ENCODE measurements at regions not wholly inside any gene's neighbourhood (a gene's known extent, or its start where the extent isn't known, plus 50 kb on each side); places are given as distances from the start of the nearest gene placed in this dataset.

DNA sequence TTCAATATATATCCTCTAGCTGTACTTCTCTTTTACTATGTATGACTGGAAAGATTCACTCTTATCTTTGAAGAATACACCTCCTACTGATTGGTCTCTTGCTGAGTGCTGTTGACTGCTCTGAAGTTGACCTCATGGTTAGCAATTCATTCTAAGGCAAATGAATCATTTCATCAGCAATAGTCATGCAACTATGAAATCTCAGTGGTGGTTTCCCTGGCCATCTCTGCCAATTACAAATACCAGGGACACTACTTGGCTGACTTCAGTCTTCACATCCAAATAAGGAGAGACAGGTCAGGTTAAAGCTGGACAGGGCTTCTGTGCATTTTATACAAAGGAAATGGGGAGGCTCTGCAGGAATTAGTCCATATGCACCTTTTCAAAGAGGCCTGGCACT is 333.5 kb upstream of the ACTBL2 start:
- no peaks in the 10 kb centered on the region for H3K36me3 Mint-ChIP-seq
- no peak overlapping the region for H3K4me3 Mint-ChIP-seq
- peaks cover 0 to 5% (median 0%) of the 10 kb centered on the region in 3 donors for H3K9me3 Mint-ChIP-seq
- no peaks in the 10 kb centered on the region for H3K27me3 ChIP-seq (replicated peaks in 1 of 2; ENCODE audit: control insufficient read depth in 2 of 2, extremely low read depth in 1 of 2, insufficient read depth in 2 of 2, low read length in 1 of 2)
- DNase-seq (no peak), ATAC-seq (replicated peaks in 1 of 4) (no peak)
- H3K27ac ChIP-seq (ENCODE audit: low read length): no peak overlapping the region
- no peak overlapping the region for H3K27ac Mint-ChIP-seq
- no peaks in the 10 kb centered on the region for H3K36me3 ChIP-seq (ENCODE audit: control insufficient read depth in 2 of 2, extremely low read depth in 1 of 2, insufficient read depth in 1 of 2, low read length in 1 of 2)
- no peaks in the 10 kb centered on the region for H3K27me3 Mint-ChIP-seq
- no peaks in the 10 kb centered on the region for H3K4me1 ChIP-seq (ENCODE audit: control insufficient read depth in 1 of 2, extremely low read depth in 1 of 2, insufficient read depth in 2 of 2, low read length in 2 of 2)
- CTCF ChIA-PET: no interaction called here
- POLR2A ChIA-PET: interaction anchor here in 1 of 2 donors (0.5 kb wide), 1 partner anchor 671 kb away, joined by 4 read pairs; no protein-coding TSS in a partner anchor
- no peaks in the 10 kb centered on the region for H3K4me1 Mint-ChIP-seq
- H3K9me3 ChIP-seq: no peaks in the 10 kb centered on the region
- H3K4me3 ChIP-seq (ENCODE audit: control insufficient read depth in 1 of 2, extremely low read depth in 1 of 2, low read length in 1 of 2): no peak overlapping the region

DNA sequence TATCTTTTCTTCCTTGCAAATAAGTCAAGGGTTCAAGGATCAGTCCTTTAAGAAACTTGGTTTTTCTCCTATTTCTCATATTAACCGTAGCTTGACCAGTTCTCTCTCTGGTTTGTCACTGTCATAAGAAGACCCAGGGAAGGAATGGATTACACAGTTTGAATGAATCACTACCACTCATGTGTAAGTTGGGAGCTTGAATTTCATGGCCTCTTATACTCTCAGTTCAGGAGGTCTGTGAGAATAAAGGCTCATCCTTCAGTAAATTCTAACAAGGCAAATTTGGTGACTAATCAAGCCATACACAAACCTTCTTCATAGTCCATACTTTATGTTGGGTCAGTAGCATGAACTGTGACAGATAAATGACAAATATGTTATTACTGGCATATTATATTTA is 323.1 kb upstream of the ACTBL2 start:
- H3K27me3 Mint-ChIP-seq: peaks cover 0 to 2% of the 10 kb centered on the region in 2 donors
- no peaks in the 10 kb centered on the region for H3K4me1 Mint-ChIP-seq
- H3K36me3 ChIP-seq (ENCODE audit: control insufficient read depth in 2 of 2, extremely low read depth in 1 of 2, insufficient read depth in 1 of 2, low read length in 1 of 2): no peaks in the 10 kb centered on the region
- no peaks in the 10 kb centered on the region for H3K27me3 ChIP-seq (replicated peaks in 1 of 2; ENCODE audit: control insufficient read depth in 2 of 2, extremely low read depth in 1 of 2, insufficient read depth in 2 of 2, low read length in 1 of 2)
- no peaks in the 10 kb centered on the region for H3K9me3 Mint-ChIP-seq
- no peak overlapping the region for H3K4me3 ChIP-seq (ENCODE audit: control insufficient read depth in 1 of 2, extremely low read depth in 1 of 2, low read length in 1 of 2)
- ChIA-PET POLR2A (no interaction called here), CTCF (no interaction called here)
- DNase-seq (no peak), ATAC-seq (replicated peaks in 1 of 4) (no peak)
- H3K27ac ChIP-seq (ENCODE audit: low read length): no peak overlapping the region
- no peaks in the 10 kb centered on the region for H3K9me3 ChIP-seq
- no CpG with 5 or more reads among the region's 1 CpG for WGBS (ENCODE audit: insufficient coverage)
- H3K27ac Mint-ChIP-seq: no peak overlapping the region
- H3K4me3 Mint-ChIP-seq: no peak overlapping the region
- no peaks in the 10 kb centered on the region for H3K4me1 ChIP-seq (ENCODE audit: control insufficient read depth in 1 of 2, extremely low read depth in 1 of 2, insufficient read depth in 2 of 2, low read length in 2 of 2)
- no peaks in the 10 kb centered on the region for H3K36me3 Mint-ChIP-seq

DNA sequence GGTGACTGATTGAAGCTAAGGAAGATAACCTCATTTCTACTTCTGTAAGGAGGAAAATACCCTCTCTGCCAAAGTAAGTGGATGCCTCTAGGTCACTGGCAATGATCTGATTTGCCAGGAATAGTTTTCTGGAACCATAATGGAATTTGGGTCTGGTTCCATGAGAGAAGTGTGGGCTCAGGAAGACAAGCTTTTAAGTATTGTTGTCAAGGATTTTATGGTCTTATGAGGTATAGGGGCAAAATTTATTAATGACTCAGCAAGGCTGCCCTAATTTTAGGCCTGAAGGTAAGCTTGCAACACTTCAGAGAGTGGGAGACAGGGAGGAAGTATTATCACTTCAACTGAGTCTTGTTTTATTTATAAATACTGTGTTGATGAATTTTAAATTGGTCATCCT is 322.6 kb upstream of the ACTBL2 start:
- Mint-ChIP-seq H3K9me3 (no peaks in the 10 kb centered on the region), H3K36me3 (no peaks in the 10 kb centered on the region), H3K4me1 (no peaks in the 10 kb centered on the region), H3K4me3 (no peak overlapping the region), H3K27me3 (peaks cover 0 to 2% of the 10 kb centered on the region in 2 donors), H3K27ac (no peak overlapping the region)
- Histone ChIP-seq H3K4me3 (ENCODE audit: control insufficient read depth in 1 of 2, extremely low read depth in 1 of 2, low read length in 1 of 2) (no peak overlapping the region), H3K36me3 (ENCODE audit: control insufficient read depth in 2 of 2, extremely low read depth in 1 of 2, insufficient read depth in 1 of 2, low read length in 1 of 2) (no peaks in the 10 kb centered on the region), H3K27ac (ENCODE audit: low read length) (no peak overlapping the region), H3K27me3 (replicated peaks in 1 of 2; ENCODE audit: control insufficient read depth in 2 of 2, extremely low read depth in 1 of 2, insufficient read depth in 2 of 2, low read length in 1 of 2) (no peaks in the 10 kb centered on the region), H3K4me1 (ENCODE audit: control insufficient read depth in 1 of 2, extremely low read depth in 1 of 2, insufficient read depth in 2 of 2, low read length in 2 of 2) (no peaks in the 10 kb centered on the region), H3K9me3 (no peaks in the 10 kb centered on the region)
- CTCF ChIA-PET: no interaction called here
- DNase-seq (no peak), ATAC-seq (replicated peaks in 1 of 4) (no peak)
- POLR2A ChIA-PET: no interaction called here

DNA sequence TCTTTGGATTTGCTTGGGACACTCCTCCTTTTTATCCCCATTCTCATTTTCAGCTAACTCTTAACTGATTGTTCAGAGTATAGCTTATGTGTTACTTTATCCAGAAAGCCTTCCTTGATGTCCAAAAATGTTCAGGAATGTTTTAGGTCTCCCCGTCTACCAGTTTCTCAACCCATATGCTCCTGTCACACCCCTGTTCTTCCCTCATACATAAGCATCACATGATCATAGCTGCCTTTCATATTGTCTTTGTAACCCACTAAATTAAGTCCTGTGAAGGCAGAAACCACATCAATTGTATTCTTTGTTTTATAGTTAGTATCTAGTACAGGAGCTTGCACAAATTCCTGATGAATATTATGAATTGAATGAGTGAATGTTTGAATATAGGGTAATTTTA is 321.9 kb upstream of the ACTBL2 start:
- Mint-ChIP-seq H3K4me1 (no peaks in the 10 kb centered on the region), H3K27ac (no peak overlapping the region), H3K27me3 (peaks cover 0 to 2% of the 10 kb centered on the region in 2 donors), H3K4me3 (no peak overlapping the region), H3K36me3 (no peaks in the 10 kb centered on the region), H3K9me3 (no peaks in the 10 kb centered on the region)
- no peak overlapping the region for H3K4me3 ChIP-seq (ENCODE audit: control insufficient read depth in 1 of 2, extremely low read depth in 1 of 2, low read length in 1 of 2)
- no peaks in the 10 kb centered on the region for H3K27me3 ChIP-seq (replicated peaks in 1 of 2; ENCODE audit: control insufficient read depth in 2 of 2, extremely low read depth in 1 of 2, insufficient read depth in 2 of 2, low read length in 1 of 2)
- H3K36me3 ChIP-seq (ENCODE audit: control insufficient read depth in 2 of 2, extremely low read depth in 1 of 2, insufficient read depth in 1 of 2, low read length in 1 of 2): no peaks in the 10 kb centered on the region
- H3K9me3 ChIP-seq: no peaks in the 10 kb centered on the region
- ChIA-PET CTCF (no interaction called here), POLR2A (interaction anchor here in 1 of 2 donors (0.5 kb wide), 1 partner anchor 1985 kb away, joined by 4 read pairs; no protein-coding TSS in a partner anchor)
- ATAC-seq (replicated peaks in 1 of 4) (no peak), DNase-seq (no peak)
- H3K4me1 ChIP-seq (ENCODE audit: control insufficient read depth in 1 of 2, extremely low read depth in 1 of 2, insufficient read depth in 2 of 2, low read length in 2 of 2): no peaks in the 10 kb centered on the region
- H3K27ac ChIP-seq (ENCODE audit: low read length): no peak overlapping the region
- no CpG with 5 or more reads among the region's 1 CpG for WGBS (ENCODE audit: insufficient coverage)

DNA sequence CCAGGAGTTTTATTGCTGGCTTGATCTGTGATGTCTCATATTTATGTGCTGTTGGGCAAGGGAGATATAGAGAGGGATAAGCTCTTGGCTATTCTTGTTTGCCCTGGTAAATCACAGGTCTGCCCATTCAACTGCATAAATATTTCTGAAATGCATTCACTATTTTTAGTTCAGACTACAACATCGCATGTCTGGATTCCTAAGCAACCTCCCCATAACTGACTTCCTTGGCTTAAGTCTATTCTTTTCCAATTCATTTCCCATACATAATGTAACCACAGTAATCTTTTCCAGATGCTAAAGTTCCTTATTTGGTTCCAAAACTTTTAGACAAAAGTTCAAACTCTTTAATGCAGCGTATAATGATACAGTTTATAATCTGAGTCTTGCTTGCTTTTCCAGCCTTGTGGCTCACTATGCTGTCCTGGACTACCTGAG is 321.4 kb upstream of the ACTBL2 start:
- Histone ChIP-seq H3K36me3 (ENCODE audit: control insufficient read depth in 2 of 2, extremely low read depth in 1 of 2, insufficient read depth in 1 of 2, low read length in 1 of 2) (no peaks in the 10 kb centered on the region), H3K9me3 (no peaks in the 10 kb centered on the region), H3K4me1 (ENCODE audit: control insufficient read depth in 1 of 2, extremely low read depth in 1 of 2, insufficient read depth in 2 of 2, low read length in 2 of 2) (no peaks in the 10 kb centered on the region), H3K27ac (ENCODE audit: low read length) (no peak overlapping the region), H3K4me3 (ENCODE audit: control insufficient read depth in 1 of 2, extremely low read depth in 1 of 2, low read length in 1 of 2) (no peak overlapping the region), H3K27me3 (replicated peaks in 1 of 2; ENCODE audit: control insufficient read depth in 2 of 2, extremely low read depth in 1 of 2, insufficient read depth in 2 of 2, low read length in 1 of 2) (no peaks in the 10 kb centered on the region)
- H3K9me3 Mint-ChIP-seq: no peaks in the 10 kb centered on the region
- H3K4me1 Mint-ChIP-seq: no peaks in the 10 kb centered on the region
- H3K27ac Mint-ChIP-seq: no peak overlapping the region
- H3K36me3 Mint-ChIP-seq: no peaks in the 10 kb centered on the region
- WGBS (ENCODE audit: insufficient coverage): 89% methylated on average over 1 of the region's 2 CpGs
- ChIA-PET POLR2A (interaction anchor here in 1 of 2 donors (0.5 kb wide), 1 partner anchor 1984 kb away, joined by 4 read pairs; no protein-coding TSS in a partner anchor), CTCF (no interaction called here)
- no peak overlapping the region for H3K4me3 Mint-ChIP-seq
- H3K27me3 Mint-ChIP-seq: peaks cover 0 to 2% of the 10 kb centered on the region in 2 donors
- DNase-seq (no peak), ATAC-seq (replicated peaks in 1 of 4) (no peak)

DNA sequence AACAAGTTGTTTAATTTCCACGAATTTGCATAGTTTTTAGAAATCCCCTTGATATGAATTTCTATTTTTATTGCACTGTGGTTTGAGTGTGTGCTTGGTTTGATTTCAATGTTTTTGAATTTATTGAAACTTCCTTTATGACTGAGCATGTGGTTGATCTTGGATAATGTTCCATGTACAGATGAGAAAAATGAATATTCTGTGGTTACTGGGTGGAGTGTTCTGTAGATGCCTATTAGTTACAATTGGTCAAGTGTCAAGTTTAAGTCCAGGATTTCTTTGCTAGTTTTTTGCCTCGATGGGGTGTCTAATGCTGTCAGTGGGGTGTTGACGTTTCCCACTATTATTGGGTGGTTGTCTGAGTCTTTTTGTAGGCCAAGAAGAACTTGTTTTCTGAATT is 319.5 kb upstream of the ACTBL2 start:
- H3K4me3 Mint-ChIP-seq: no peak overlapping the region
- no peaks in the 10 kb centered on the region for H3K27me3 ChIP-seq (replicated peaks in 1 of 2; ENCODE audit: control insufficient read depth in 2 of 2, extremely low read depth in 1 of 2, insufficient read depth in 2 of 2, low read length in 1 of 2)
- CTCF ChIA-PET: no interaction called here
- no peaks in the 10 kb centered on the region for H3K4me1 ChIP-seq (ENCODE audit: control insufficient read depth in 1 of 2, extremely low read depth in 1 of 2, insufficient read depth in 2 of 2, low read length in 2 of 2)
- no peak for ATAC-seq (replicated peaks in 1 of 4)
- DNase-seq: no peak
- no peak overlapping the region for H3K27ac ChIP-seq (ENCODE audit: low read length)
- H3K9me3 Mint-ChIP-seq: no peaks in the 10 kb centered on the region
- WGBS (ENCODE audit: insufficient coverage): 40% methylated on average over 1 of the region's 3 CpGs
- H3K4me3 ChIP-seq (ENCODE audit: control insufficient read depth in 1 of 2, extremely low read depth in 1 of 2, low read length in 1 of 2): no peak overlapping the region
- H3K4me1 Mint-ChIP-seq: no peaks in the 10 kb centered on the region
- H3K27ac Mint-ChIP-seq: no peak overlapping the region
- POLR2A ChIA-PET: interaction anchor here in 1 of 2 donors (0.7 kb wide), 1 partner anchor 74 kb away, joined by 4 read pairs; no protein-coding TSS in a partner anchor
- no peaks in the 10 kb centered on the region for H3K27me3 Mint-ChIP-seq
- H3K36me3 ChIP-seq (ENCODE audit: control insufficient read depth in 2 of 2, extremely low read depth in 1 of 2, insufficient read depth in 1 of 2, low read length in 1 of 2): no peaks in the 10 kb centered on the region
- no peaks in the 10 kb centered on the region for H3K9me3 ChIP-seq
- no peaks in the 10 kb centered on the region for H3K36me3 Mint-ChIP-seq

DNA sequence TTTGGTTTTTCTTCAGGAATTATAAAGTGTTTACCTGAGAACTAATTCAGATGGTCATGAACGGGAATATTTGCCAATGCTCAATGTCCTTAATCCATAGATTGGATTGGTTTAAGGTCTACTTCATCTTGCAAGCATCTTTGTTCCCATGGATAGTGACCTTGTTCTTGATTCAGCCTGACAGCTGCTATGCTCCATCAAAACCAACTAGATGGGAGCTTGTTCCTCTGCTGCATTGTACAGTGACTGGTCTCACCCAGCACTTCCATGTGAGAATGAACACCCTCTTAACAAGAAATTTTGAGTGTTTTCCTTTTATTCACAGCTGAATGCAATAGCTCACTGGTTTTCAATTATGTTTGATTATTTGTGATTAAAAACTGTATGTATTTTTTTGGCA is 312.6 kb upstream of the ACTBL2 start:
- CTCF ChIA-PET: no interaction called here
- H3K36me3 Mint-ChIP-seq: no peaks in the 10 kb centered on the region
- POLR2A ChIA-PET: interaction anchor here in 1 of 2 donors (0.6 kb wide), 1 partner anchor 506 kb away, joined by 4 read pairs; no protein-coding TSS in a partner anchor
- Histone ChIP-seq H3K9me3 (no peaks in the 10 kb centered on the region), H3K27me3 (replicated peaks in 1 of 2; ENCODE audit: control insufficient read depth in 2 of 2, extremely low read depth in 1 of 2, insufficient read depth in 2 of 2, low read length in 1 of 2) (no peaks in the 10 kb centered on the region), H3K4me1 (ENCODE audit: control insufficient read depth in 1 of 2, extremely low read depth in 1 of 2, insufficient read depth in 2 of 2, low read length in 2 of 2) (no peaks in the 10 kb centered on the region), H3K4me3 (ENCODE audit: control insufficient read depth in 1 of 2, extremely low read depth in 1 of 2, low read length in 1 of 2) (no peak overlapping the region), H3K36me3 (ENCODE audit: control insufficient read depth in 2 of 2, extremely low read depth in 1 of 2, insufficient read depth in 1 of 2, low read length in 1 of 2) (no peaks in the 10 kb centered on the region), H3K27ac (ENCODE audit: low read length) (no peak overlapping the region)
- no peaks in the 10 kb centered on the region for H3K4me1 Mint-ChIP-seq
- WGBS (ENCODE audit: insufficient coverage): no CpG with 5 or more reads among the region's 1 CpG
- H3K27me3 Mint-ChIP-seq: peaks cover 7 to 18% of the 10 kb centered on the region in 2 donors
- ATAC-seq (replicated peaks in 1 of 4) (no peak), DNase-seq (no peak)
- H3K4me3 Mint-ChIP-seq: no peak overlapping the region
- H3K27ac Mint-ChIP-seq: no peak overlapping the region
- no peaks in the 10 kb centered on the region for H3K9me3 Mint-ChIP-seq
